Left lung (tissue), 4 donors: ENCODE measurements at regions not wholly inside any gene's neighbourhood (a gene's known extent, or its start where the extent isn't known, plus 50 kb on each side); places are given as distances from the start of the nearest gene placed in this dataset.
A peak's percentile ranks its signal among the peaks of the same experiment; 100 is the strongest.

ENCODE experiments used
- ATAC-seq: fragments of 200-7000 bp; cut with Tn5 transposase; one replicate; pipeline ENCODE4 v1.9.1; 2020; ENCODE audit warnings: moderate library complexity
- DNase-seq, 4 donors: peaks; one replicate each; pipeline ENCODE4 v3.0.0-alpha.2; 2013 to 2020
- H3K27ac ChIP-seq, 2 donors: fragments of 200-600 bp; sonication (generic) in 1 of 2; one replicate each; pipeline versions ENCODE4 v1.5.0 to v1.8.0; 2020 to 2021
- H3K27me3 ChIP-seq, 2 donors: fragments of 200-600 bp; sonication (generic) in 1 of 2; one replicate each; pipeline versions ENCODE4 v1.5.0 to v1.8.0; 2020 to 2021
- H3K36me3 ChIP-seq, 2 donors: fragments of 200-600 bp; sonication (generic) in 1 of 2; one replicate each; pipeline versions ENCODE4 v1.5.0 to v1.8.0; 2020 to 2021
- H3K4me1 ChIP-seq, 2 donors: fragments of 200-600 bp; one replicate each; pipeline ENCODE4 v1.8.0; 2021
- H3K4me3 ChIP-seq, 2 donors: fragments of 200-600 bp; sonication (generic) in 1 of 2; one replicate each; pipeline versions ENCODE4 v1.5.0 to v1.8.0; 2020 to 2021; ENCODE audit warnings: mild to moderate bottlenecking in 1 of 2
- H3K9me3 ChIP-seq, 2 donors: fragments of 200-600 bp; sonication (generic) in 1 of 2; one replicate each; pipeline versions ENCODE4 v1.5.0 to v1.8.0; 2020 to 2021
- intact Hi-C, 2 donors: fragments of 100-400 bp; cut with DNase I; formaldehyde crosslinking; loops; one replicate each; pipeline versions ENCODE4 v1.11.2 to v1.14.2; 2022
- TF ChIP-seq, protein P1 (sequence below), 2 donors: fragments of 200-600 bp; sonication (generic) in 1 of 2; IDR thresholded peaks; one replicate each; pipeline versions ENCODE4 v1.5.0 to v1.8.0; 2021; ENCODE audit warnings: antibody characterized with exemption in 2 of 2
- donor health status: DM: no; HTN: yes; CAD: no.
- donor health status: DM: no; HTN: no; CAD: no.

DNA sequence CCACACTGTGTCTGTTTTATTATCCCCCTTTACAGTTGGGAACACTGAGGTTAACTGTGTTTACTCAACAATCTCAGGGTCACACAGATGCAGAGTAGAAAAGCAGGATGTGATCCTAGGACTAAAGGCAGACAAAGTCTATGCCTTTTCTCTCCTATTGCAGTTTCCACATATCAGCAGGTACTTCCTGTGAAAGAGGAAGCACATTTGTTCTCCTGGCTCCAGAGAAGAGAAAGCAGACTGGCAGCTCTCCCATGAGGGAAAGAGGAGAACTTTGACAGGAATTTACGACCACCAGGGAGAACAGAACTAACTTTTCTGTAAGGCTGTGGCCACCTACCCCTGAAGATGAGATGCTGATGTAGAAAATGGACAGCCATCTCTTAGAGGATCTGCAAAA, 84.2 kb upstream of the TNC start:
- no peak overlapping the region for H3K27ac ChIP-seq
- no peaks in the 10 kb centered on the region for H3K36me3 ChIP-seq
- intact Hi-C loops, result no loop called here
- H3K27me3 ChIP-seq, result no peaks in the 10 kb centered on the region
- no peaks in the 10 kb centered on the region for H3K9me3 ChIP-seq
- ATAC-seq, result no peak
- no peaks in the 10 kb centered on the region for H3K4me1 ChIP-seq
- TF ChIP-seq, protein P1, sequence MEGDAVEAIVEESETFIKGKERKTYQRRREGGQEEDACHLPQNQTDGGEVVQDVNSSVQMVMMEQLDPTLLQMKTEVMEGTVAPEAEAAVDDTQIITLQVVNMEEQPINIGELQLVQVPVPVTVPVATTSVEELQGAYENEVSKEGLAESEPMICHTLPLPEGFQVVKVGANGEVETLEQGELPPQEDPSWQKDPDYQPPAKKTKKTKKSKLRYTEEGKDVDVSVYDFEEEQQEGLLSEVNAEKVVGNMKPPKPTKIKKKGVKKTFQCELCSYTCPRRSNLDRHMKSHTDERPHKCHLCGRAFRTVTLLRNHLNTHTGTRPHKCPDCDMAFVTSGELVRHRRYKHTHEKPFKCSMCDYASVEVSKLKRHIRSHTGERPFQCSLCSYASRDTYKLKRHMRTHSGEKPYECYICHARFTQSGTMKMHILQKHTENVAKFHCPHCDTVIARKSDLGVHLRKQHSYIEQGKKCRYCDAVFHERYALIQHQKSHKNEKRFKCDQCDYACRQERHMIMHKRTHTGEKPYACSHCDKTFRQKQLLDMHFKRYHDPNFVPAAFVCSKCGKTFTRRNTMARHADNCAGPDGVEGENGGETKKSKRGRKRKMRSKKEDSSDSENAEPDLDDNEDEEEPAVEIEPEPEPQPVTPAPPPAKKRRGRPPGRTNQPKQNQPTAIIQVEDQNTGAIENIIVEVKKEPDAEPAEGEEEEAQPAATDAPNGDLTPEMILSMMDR (IDR thresholded peaks at IDR 0.05), result no peak
- DNase-seq, result no peak
- H3K4me3 ChIP-seq, result no peak overlapping the region

DNA sequence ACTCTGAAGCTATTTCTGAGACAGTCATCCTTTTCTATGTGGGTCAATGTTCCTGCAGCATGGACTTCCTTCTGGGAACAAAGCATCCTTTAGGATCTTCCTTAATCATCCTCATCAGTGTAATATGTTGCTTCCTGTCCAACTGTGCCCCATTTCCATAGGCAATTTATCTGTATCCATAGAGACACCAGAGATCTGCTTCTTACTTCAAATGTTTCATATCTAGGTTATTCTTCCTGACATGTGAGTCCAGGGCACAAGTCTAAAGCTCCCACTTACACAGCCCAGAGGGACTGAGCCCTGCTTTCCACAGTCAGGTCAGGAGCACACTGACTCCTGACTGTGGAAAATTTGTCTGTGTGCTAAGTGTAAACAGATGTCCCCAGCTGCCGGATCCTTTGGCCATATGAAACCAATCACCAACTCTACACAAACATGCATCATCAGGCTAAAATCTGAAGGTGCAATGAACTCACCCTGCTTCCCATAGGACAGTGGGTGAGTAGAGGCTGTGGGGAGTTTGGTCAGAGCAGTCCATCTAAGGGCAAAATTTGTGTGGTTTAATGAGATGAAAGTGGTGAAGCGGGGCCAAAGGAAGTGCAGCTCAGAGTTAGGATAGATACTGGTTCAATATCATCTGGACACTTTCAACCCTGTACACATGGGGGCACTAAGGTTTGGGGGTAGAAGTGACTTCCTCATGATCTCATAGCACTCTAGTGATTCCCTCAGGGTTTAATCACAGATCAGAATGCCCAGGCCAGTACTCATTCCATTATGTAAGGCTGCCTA, 85.2 kb upstream of the TNC start:
- peak in 1 of 4 donors; percentile 37 for DNase-seq
- intact Hi-C loops, result no loop called here

GRCh38 chr9:115204904-115205453, 87.0 kb upstream of the TNC start:
- no peaks in the 10 kb centered on the region for H3K27me3 ChIP-seq
- H3K4me3 ChIP-seq, result no peak overlapping the region
- TF ChIP-seq, protein P1 (IDR thresholded peaks at IDR 0.05), result no peak
- ATAC-seq (peak; percentile 56), DNase-seq (no peak)
- H3K4me1 ChIP-seq, result no peaks in the 10 kb centered on the region
- no peaks in the 10 kb centered on the region for H3K9me3 ChIP-seq
- no peak overlapping the region for H3K27ac ChIP-seq
- intact Hi-C loops, result no loop called here
- no peaks in the 10 kb centered on the region for H3K36me3 ChIP-seq

More for the DNA sequence above, 85.2 kb upstream of the TNC start:
- no peaks in the 10 kb centered on the region for H3K9me3 ChIP-seq
- H3K36me3 ChIP-seq, result no peaks in the 10 kb centered on the region
- ATAC-seq, result peak; percentile 29
- H3K27ac ChIP-seq, result no peak overlapping the region
- TF ChIP-seq, protein P1 (IDR thresholded peaks at IDR 0.05), result no peak
- H3K4me3 ChIP-seq, result no peak overlapping the region
- H3K4me1 ChIP-seq, result no peaks in the 10 kb centered on the region
- H3K27me3 ChIP-seq, result no peaks in the 10 kb centered on the region

DNA sequence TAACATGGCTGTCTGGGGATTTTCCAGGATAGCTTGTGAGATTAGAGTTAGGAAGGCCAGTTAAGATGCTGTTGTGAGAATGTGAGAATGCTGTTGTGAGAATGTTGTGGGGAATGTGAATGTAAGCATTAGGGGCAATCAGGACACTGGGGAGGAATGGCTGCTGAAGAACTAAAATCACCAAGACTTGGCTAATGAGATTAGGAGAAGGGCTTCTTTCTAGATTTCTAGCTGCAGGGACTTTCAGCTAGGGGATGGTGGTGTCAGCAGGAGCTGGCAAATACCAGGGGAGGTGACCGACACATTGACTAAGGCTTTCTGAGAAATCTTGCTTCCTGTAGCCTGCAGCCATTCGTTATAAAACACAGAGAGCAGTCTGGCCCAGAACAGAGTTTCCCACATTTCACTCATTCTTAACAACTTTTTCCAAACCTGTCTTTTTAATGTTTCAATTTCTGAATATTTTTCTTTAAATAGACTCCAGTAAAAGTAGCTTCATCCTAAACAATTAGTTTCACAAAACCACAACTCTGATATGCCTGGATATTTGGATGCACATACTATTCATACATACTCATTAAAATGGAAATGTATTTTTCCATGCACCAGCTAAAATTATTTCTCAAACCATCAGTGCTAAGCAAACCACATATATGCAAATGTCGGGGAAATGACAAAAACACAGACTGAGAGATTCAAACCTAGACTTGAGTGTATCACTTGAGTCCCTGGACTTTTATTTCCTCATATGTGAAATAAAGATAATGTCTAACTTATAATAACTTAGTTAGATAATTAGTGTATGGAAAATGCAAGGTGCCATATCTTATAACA, 89.3 kb upstream of the TNC start:
- Histone ChIP-seq H3K27me3 (no peaks in the 10 kb centered on the region), H3K4me1 (peaks cover 0 to 7% of the 10 kb centered on the region in 2 donors), H3K9me3 (no peaks in the 10 kb centered on the region), H3K36me3 (no peaks in the 10 kb centered on the region), H3K4me3 (no peak overlapping the region), H3K27ac (no peak overlapping the region)
- ATAC-seq (no peak), DNase-seq (no peak)
- intact Hi-C loops, result no loop called here
- TF ChIP-seq, protein P1 (IDR thresholded peaks at IDR 0.05), result no peak

DNA sequence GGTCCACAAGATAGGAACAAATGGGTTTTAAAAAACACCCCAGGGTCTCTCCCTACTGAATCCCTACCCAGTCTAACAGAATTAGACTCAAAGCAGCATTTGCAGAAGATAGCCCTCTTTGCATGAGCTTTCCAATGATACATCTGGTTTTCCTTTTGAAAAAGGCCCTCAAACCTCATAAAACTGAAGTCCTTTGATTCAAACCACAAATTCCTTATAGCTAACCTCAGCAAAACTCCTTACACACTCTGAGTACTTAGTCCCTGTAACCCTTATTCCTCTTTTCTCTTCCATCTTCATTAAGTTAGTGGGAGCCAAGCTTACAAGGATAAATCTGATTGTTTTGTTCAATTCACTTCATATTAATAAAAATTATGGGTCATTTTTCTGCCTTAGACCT, 90.5 kb upstream of the TNC start:
- H3K4me1 ChIP-seq, result peaks cover 0 to 11% of the 10 kb centered on the region in 2 donors
- TF ChIP-seq, protein P1 (IDR thresholded peaks at IDR 0.05), result no peak
- no peak overlapping the region for H3K4me3 ChIP-seq
- H3K27ac ChIP-seq, result no peak overlapping the region
- intact Hi-C loops, result no loop called here
- H3K36me3 ChIP-seq, result no peaks in the 10 kb centered on the region
- H3K27me3 ChIP-seq, result no peaks in the 10 kb centered on the region
- H3K9me3 ChIP-seq, result no peaks in the 10 kb centered on the region
- ATAC-seq (no peak), DNase-seq (no peak)
